Sigmoid colon (tissue), 4 donors: ENCODE measurements at regions not wholly inside any gene's neighbourhood (a gene's known extent, or its start where the extent isn't known, plus 50 kb on each side); places are given as distances from the start of the nearest gene placed in this dataset.

Source experiments
- CTCF ChIP-seq, 4 experiments: fragments of 450-650 bp in 3 of 4; fragments of 200-600 bp in 1 of 4; IDR thresholded peaks; one replicate each; pipeline ENCODE4 v1.5.1; 2016 to 2019; ENCODE audit warnings: antibody characterized with exemption in 4 of 4, mild to moderate bottlenecking in 3 of 4, moderate library complexity in 2 of 4
- EP300 ChIP-seq, 4 donors: sonication (generic); formaldehyde crosslinking; IDR thresholded peaks; one replicate each; pipeline ENCODE4 v1.6.1; 2017; ENCODE audit warnings: antibody characterized with exemption in 4 of 4
- POLR2A ChIP-seq, 2 donors: fragments of 450-650 bp; IDR thresholded peaks; one replicate each; pipeline ENCODE4 v1.6.1; 2016; ENCODE audit warnings: antibody characterized with exemption in 2 of 2, mild to moderate bottlenecking in 2 of 2, moderate library complexity in 2 of 2
- POLR2AphosphoS5 ChIP-seq, 4 donors: sonication (generic); formaldehyde crosslinking; IDR thresholded peaks; one replicate each; pipeline ENCODE4 v1.6.1; 2017; ENCODE audit warnings: antibody characterized with exemption in 4 of 4

DNA sequence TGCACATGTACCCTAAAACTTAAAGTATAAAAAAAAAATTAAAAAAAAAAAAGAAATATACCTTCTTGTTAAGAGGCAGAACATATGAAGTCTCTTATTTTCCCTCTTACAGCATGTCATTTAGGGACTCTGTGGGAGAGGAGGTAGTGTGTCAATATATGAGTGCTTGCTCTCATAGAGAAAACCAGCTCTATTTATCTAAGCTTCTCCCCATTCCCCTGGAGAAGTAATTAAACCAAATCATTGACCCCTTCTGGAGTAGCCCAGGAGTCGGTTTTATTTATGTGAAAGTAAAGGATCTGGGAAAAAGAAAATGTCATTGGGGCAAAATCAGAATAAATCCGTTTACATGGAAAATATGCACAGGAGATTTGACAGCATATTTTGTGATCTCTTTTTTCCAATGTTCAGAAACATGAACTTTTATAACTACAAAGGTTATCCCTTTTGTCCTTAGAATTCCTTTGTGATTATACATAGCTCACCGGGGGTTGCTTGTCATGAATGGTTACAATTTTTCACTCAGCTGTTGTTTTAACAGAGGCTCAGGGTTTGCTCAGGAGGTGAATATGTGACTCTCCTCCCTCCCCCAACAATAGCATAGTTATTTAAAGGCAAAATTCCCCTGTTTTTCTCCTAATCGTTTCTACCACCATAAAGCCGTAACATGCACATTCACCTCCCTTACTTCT is 114.5 kb upstream of the C1orf21 start:
- no peak for TF ChIP-seq EP300 (IDR thresholded peaks at IDR 0.05)
- TF ChIP-seq CTCF (IDR thresholded peaks at IDR 0.05): no peak
- TF ChIP-seq POLR2AphosphoS5 (IDR thresholded peaks at IDR 0.05): no peak
- TF ChIP-seq POLR2A (IDR thresholded peaks at IDR 0.05): no peak
